IMR-90 (cell line): ENCODE measurements at regions not wholly inside any gene's neighbourhood (a gene's known extent, or its start where the extent isn't known, plus 50 kb on each side); places are given as distances from the start of the nearest gene placed in this dataset.

ENCODE experiments used
- CTCF ChIP-seq: conservative IDR thresholded peaks from 2 replicates; pipeline ENCODE4 v1.5.1; 2012; ENCODE audit warnings: mild to moderate bottlenecking, low read depth, low read length, improper control_type of control experiment
- MAFK ChIP-seq: IDR thresholded peaks from 2 replicates; pipeline ENCODE4 v1.6.1; 2012; ENCODE audit warnings: low read depth, low read length, improper control_type of control experiment
- NFE2L2 ChIP-seq: fragments of 150-350 bp; IDR thresholded peaks from 2 replicates; pipeline ENCODE4 v1.6.1; 2016; ENCODE audit warnings: low read depth, mild to moderate bottlenecking, low read length
- POLR2A ChIP-seq: IDR thresholded peaks from 2 replicates; pipeline ENCODE4 v1.6.1; 2012; ENCODE audit warnings: mild to moderate bottlenecking, low read depth, low read length
- RCOR1 ChIP-seq: IDR thresholded peaks from 2 replicates; pipeline ENCODE4 v1.6.1; 2012; ENCODE audit warnings: mild to moderate bottlenecking, low read length, improper control_type of control experiment; ENCODE audit not compliant: insufficient replicate concordance

GRCh38 chr3:40915346-40915865 lies 283.9 kb upstream of the CTNNB1 start:
- no peak for TF ChIP-seq RCOR1
- TF ChIP-seq CTCF, result no peak
- no peak for TF ChIP-seq POLR2A
- no peak for TF ChIP-seq NFE2L2
- no peak for TF ChIP-seq MAFK
